ENCODE measurements at regions not wholly inside any gene's neighbourhood (a gene's known extent, or its start where the extent isn't known, plus 50 kb on each side); places are given as distances from the start of the nearest gene placed in this dataset.
A peak's percentile ranks its signal among the peaks of the same experiment; 100 is the strongest.

GRCh38 chr7:84477786-84478478, 283.3 kb upstream of the SEMA3A start:
- Histone ChIP-seq H3K9me3 (ENCODE audit: control insufficient read depth, insufficient read depth, low read length) (no peaks in the 10 kb centered on the region), H3K4me3 (ENCODE audit: low read depth, low read length) (no peak overlapping the region), H3K36me3 (ENCODE audit: control insufficient read depth, insufficient read depth, low read length) (no peaks in the 10 kb centered on the region), H3K27me3 (ENCODE audit: control insufficient read depth, insufficient read depth, low read length) (no peaks in the 10 kb centered on the region), H3K4me1 (ENCODE audit: control insufficient read depth, insufficient read depth, low read length) (no peaks in the 10 kb centered on the region), H3K27ac (ENCODE audit: low read depth, low read length) (no peak overlapping the region)
- 100% methylated on average over 1 of the region's 4 CpGs for WGBS (ENCODE audit: insufficient coverage)
- DNase-seq (ENCODE audit: low read depth in 4 of 6, low spot score in 6 of 6), result no peak

GRCh38 chr7:84474436-84474835, 279.8 kb upstream of the SEMA3A start:
- Histone ChIP-seq H3K36me3 (ENCODE audit: control insufficient read depth, insufficient read depth, low read length) (no peaks in the 10 kb centered on the region), H3K9me3 (ENCODE audit: control insufficient read depth, insufficient read depth, low read length) (no peaks in the 10 kb centered on the region), H3K4me1 (ENCODE audit: control insufficient read depth, insufficient read depth, low read length) (no peaks in the 10 kb centered on the region), H3K27ac (ENCODE audit: low read depth, low read length) (no peak overlapping the region), H3K27me3 (ENCODE audit: control insufficient read depth, insufficient read depth, low read length) (no peaks in the 10 kb centered on the region), H3K4me3 (ENCODE audit: low read depth, low read length) (no peak overlapping the region)
- no peak for DNase-seq (ENCODE audit: low read depth in 4 of 6, low spot score in 6 of 6)
- WGBS (ENCODE audit: insufficient coverage), result no CpG with 5 or more reads among the region's 1 CpG

GRCh38 chr7:84471576-84471975, 277.0 kb upstream of the SEMA3A start:
- no CpG with 5 or more reads among the region's 1 CpG for WGBS (ENCODE audit: insufficient coverage)
- Histone ChIP-seq H3K4me3 (ENCODE audit: low read depth, low read length) (no peak overlapping the region), H3K4me1 (ENCODE audit: control insufficient read depth, insufficient read depth, low read length) (no peaks in the 10 kb centered on the region), H3K27ac (ENCODE audit: low read depth, low read length) (no peak overlapping the region), H3K36me3 (ENCODE audit: control insufficient read depth, insufficient read depth, low read length) (no peaks in the 10 kb centered on the region), H3K9me3 (ENCODE audit: control insufficient read depth, insufficient read depth, low read length) (no peaks in the 10 kb centered on the region), H3K27me3 (ENCODE audit: control insufficient read depth, insufficient read depth, low read length) (no peaks in the 10 kb centered on the region)
- DNase-seq (ENCODE audit: low read depth in 4 of 6, low spot score in 6 of 6), result peak in 1 of 6 donors; percentile 48

DNA sequence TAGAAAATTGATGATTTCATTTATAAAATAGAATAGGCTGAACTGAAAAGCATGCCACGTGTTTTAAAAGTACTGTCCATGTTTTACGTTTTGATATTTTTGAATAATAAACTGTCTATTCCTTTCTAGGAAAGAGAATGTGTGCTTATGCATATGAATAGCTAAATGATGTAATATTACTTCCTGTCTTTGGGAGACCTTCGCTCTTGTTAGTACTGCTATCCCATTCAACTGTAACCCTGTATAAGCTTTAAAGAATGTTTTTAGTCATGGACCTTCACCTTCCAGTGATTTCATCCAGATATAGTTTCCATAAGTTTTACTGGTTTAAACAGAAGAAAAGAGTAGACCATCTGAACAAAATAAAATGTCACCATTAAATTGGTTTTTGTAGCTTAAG, 274.4 kb upstream of the SEMA3A start:
- Histone ChIP-seq H3K36me3 (ENCODE audit: control insufficient read depth, insufficient read depth, low read length) (no peaks in the 10 kb centered on the region), H3K27ac (ENCODE audit: low read depth, low read length) (no peak overlapping the region)
- no CpG with 5 or more reads among the region's 3 CpGs for WGBS (ENCODE audit: insufficient coverage)

DNA sequence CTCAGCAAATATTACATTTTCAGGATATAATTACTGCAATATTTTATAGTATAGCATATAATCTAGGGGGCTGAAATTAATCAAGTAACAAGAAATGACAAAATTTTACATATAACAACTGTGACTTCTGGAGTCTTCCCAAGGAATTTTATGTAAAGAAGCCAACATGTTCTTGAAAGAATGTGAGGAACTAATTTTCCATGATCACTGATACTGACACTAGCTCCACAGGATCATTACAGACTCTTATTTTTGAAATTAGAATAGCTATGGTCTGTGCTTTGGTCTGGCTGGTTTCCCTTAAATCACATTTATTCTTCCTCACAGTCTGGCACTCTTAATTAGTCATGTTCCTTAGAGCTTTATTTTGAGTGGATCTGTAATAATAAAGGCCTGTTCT, 267.7 kb upstream of the SEMA3A start:
- peak in 1 of 6 donors; percentile 14 for DNase-seq (ENCODE audit: low read depth in 4 of 6, low spot score in 6 of 6)
- H3K9me3 ChIP-seq (ENCODE audit: control insufficient read depth, insufficient read depth, low read length), result no peaks in the 10 kb centered on the region
- H3K27me3 ChIP-seq (ENCODE audit: control insufficient read depth, insufficient read depth, low read length), result no peaks in the 10 kb centered on the region
- H3K4me1 ChIP-seq (ENCODE audit: control insufficient read depth, insufficient read depth, low read length), result no peaks in the 10 kb centered on the region
- no peaks in the 10 kb centered on the region for H3K36me3 ChIP-seq (ENCODE audit: control insufficient read depth, insufficient read depth, low read length)
- no peak overlapping the region for H3K27ac ChIP-seq (ENCODE audit: low read depth, low read length)
- no peak overlapping the region for H3K4me3 ChIP-seq (ENCODE audit: low read depth, low read length)

More for the DNA sequence above, 274.4 kb upstream of the SEMA3A start:
- DNase-seq (ENCODE audit: low read depth in 4 of 6, low spot score in 6 of 6), result no peak
- no peaks in the 10 kb centered on the region for H3K27me3 ChIP-seq (ENCODE audit: control insufficient read depth, insufficient read depth, low read length)
- H3K9me3 ChIP-seq (ENCODE audit: control insufficient read depth, insufficient read depth, low read length), result no peaks in the 10 kb centered on the region
- H3K4me3 ChIP-seq (ENCODE audit: low read depth, low read length), result no peak overlapping the region
- no peaks in the 10 kb centered on the region for H3K4me1 ChIP-seq (ENCODE audit: control insufficient read depth, insufficient read depth, low read length)

DNA sequence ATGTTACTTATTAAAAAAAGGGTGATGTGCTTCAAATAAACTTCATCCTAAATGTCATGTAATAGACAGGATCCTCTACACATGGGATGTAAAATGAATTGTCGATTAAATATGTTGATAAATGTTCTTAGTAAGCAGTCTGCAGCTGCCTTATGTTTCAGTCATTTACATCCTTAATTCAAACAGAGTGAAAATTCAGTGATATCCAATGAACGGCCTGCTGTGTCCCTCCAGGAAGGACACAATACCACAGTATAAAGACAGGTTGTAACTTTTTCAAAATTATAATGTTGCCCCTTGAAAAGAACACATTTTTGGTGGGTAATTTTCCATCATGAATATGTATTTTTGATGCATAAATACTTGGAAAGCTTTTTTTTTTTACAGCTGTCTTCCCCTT, 266.5 kb upstream of the SEMA3A start:
- H3K27ac ChIP-seq (ENCODE audit: low read depth, low read length), result no peak overlapping the region
- peak in 1 of 6 donors; percentile 15 for DNase-seq (ENCODE audit: low read depth in 4 of 6, low spot score in 6 of 6)
- H3K4me3 ChIP-seq (ENCODE audit: low read depth, low read length), result no peak overlapping the region
- no peaks in the 10 kb centered on the region for H3K4me1 ChIP-seq (ENCODE audit: control insufficient read depth, insufficient read depth, low read length)
- no peaks in the 10 kb centered on the region for H3K36me3 ChIP-seq (ENCODE audit: control insufficient read depth, insufficient read depth, low read length)
- WGBS (ENCODE audit: insufficient coverage), result no CpG with 5 or more reads among the region's 2 CpGs
- no peaks in the 10 kb centered on the region for H3K27me3 ChIP-seq (ENCODE audit: control insufficient read depth, insufficient read depth, low read length)
- H3K9me3 ChIP-seq (ENCODE audit: control insufficient read depth, insufficient read depth, low read length), result no peaks in the 10 kb centered on the region

GRCh38 chr7:84455788-84456187, 261.2 kb upstream of the SEMA3A start:
- DNase-seq (ENCODE audit: low read depth in 4 of 6, low spot score in 6 of 6), result peak in 2 of 6 donors; percentile 37
- WGBS (ENCODE audit: insufficient coverage), result no CpG with 5 or more reads among the region's 1 CpG
- Histone ChIP-seq H3K9me3 (ENCODE audit: control insufficient read depth, insufficient read depth, low read length) (no peaks in the 10 kb centered on the region), H3K27ac (ENCODE audit: low read depth, low read length) (no peak overlapping the region), H3K4me3 (ENCODE audit: low read depth, low read length) (no peak overlapping the region), H3K4me1 (ENCODE audit: control insufficient read depth, insufficient read depth, low read length) (no peaks in the 10 kb centered on the region), H3K27me3 (ENCODE audit: control insufficient read depth, insufficient read depth, low read length) (no peaks in the 10 kb centered on the region), H3K36me3 (ENCODE audit: control insufficient read depth, insufficient read depth, low read length) (no peaks in the 10 kb centered on the region)

DNA sequence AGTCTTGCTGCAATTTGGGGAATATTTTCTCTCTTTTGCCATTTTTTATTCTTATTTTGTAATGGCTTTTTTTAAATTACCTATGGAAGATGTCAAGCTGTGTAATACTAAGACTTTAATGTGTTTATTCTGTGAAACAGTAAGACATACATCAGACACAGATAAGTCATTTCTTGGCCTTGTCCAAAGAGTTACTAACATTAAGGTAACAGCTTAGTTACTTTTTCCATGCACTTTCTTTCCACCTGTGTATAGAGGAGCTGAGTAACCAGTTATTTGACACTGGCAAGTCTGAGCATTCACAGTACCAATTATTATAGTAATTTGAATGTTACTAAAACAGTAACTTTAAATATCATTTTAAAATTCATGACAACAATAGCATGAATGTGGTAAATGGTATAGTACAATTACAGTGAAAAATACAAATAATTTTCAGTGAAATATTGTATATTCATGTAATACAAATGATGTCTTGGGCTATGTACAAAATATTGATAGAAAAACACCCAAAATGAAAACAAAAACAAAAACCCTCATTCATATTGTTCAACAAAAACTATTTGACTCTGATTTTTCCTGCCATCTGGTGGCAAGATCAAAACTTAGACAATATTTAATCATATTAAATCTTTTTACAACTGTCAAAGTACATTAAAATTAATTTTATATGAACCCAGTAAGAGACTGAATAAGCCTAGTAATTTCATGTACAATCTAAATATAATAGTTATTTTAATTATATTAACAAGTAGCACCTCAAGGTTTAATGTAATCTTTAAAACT, 259.8 kb upstream of the SEMA3A start:
- Histone ChIP-seq H3K27me3 (ENCODE audit: control insufficient read depth, insufficient read depth, low read length) (no peaks in the 10 kb centered on the region), H3K4me1 (ENCODE audit: control insufficient read depth, insufficient read depth, low read length) (no peaks in the 10 kb centered on the region)
- no peak for DNase-seq (ENCODE audit: low read depth in 4 of 6, low spot score in 6 of 6)

GRCh38 chr7:84452618-84453017, 258.0 kb upstream of the SEMA3A start:
- no peaks in the 10 kb centered on the region for H3K36me3 ChIP-seq (ENCODE audit: control insufficient read depth, insufficient read depth, low read length)
- no peak overlapping the region for H3K4me3 ChIP-seq (ENCODE audit: low read depth, low read length)
- H3K27ac ChIP-seq (ENCODE audit: low read depth, low read length), result no peak overlapping the region
- no peaks in the 10 kb centered on the region for H3K4me1 ChIP-seq (ENCODE audit: control insufficient read depth, insufficient read depth, low read length)
- no peak for DNase-seq (ENCODE audit: low read depth in 4 of 6, low spot score in 6 of 6)
- no peaks in the 10 kb centered on the region for H3K27me3 ChIP-seq (ENCODE audit: control insufficient read depth, insufficient read depth, low read length)
- no peaks in the 10 kb centered on the region for H3K9me3 ChIP-seq (ENCODE audit: control insufficient read depth, insufficient read depth, low read length)
- 100% methylated on average over 1 of the region's 1 CpG for WGBS (ENCODE audit: insufficient coverage)

More for the DNA sequence above, 259.8 kb upstream of the SEMA3A start:
- H3K9me3 ChIP-seq (ENCODE audit: control insufficient read depth, insufficient read depth, low read length), result no peaks in the 10 kb centered on the region
- no peaks in the 10 kb centered on the region for H3K36me3 ChIP-seq (ENCODE audit: control insufficient read depth, insufficient read depth, low read length)
- H3K4me3 ChIP-seq (ENCODE audit: low read depth, low read length), result no peak overlapping the region
- no peak overlapping the region for H3K27ac ChIP-seq (ENCODE audit: low read depth, low read length)

DNA sequence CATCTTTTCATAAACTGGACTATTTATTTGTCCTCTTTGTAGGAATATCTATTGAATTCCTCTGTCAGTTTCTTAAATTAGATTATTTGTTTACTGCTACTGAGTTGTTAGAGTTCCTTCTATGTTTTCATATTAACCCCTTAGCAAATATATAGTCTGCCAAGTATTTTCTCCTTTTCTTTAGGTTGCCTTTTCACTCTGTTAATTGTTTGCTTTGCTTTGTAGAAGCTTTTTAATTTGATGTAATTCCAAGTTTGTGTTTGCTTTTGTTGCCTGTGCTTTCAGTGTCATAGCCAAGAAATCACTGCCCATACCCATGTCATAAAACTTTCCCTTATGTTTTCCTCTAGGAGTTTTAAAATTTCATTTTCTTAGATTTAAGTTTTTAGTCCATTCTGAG, 256.2 kb upstream of the SEMA3A start:
- Histone ChIP-seq H3K27ac (ENCODE audit: low read depth, low read length) (no peak overlapping the region), H3K36me3 (ENCODE audit: control insufficient read depth, insufficient read depth, low read length) (no peaks in the 10 kb centered on the region), H3K4me3 (ENCODE audit: low read depth, low read length) (no peak overlapping the region), H3K4me1 (ENCODE audit: control insufficient read depth, insufficient read depth, low read length) (no peaks in the 10 kb centered on the region), H3K9me3 (ENCODE audit: control insufficient read depth, insufficient read depth, low read length) (no peaks in the 10 kb centered on the region), H3K27me3 (ENCODE audit: control insufficient read depth, insufficient read depth, low read length) (no peaks in the 10 kb centered on the region)
- no peak for DNase-seq (ENCODE audit: low read depth in 4 of 6, low spot score in 6 of 6)

Data from spinal cord (tissue), 9 donors.